SJSA1 (cell line): ENCODE measurements at regions not wholly inside any gene's neighbourhood (a gene's known extent, or its start where the extent isn't known, plus 50 kb on each side); places are given as distances from the start of the nearest gene placed in this dataset.

Source experiments
- DNase-seq, 2 experiments: peaks; one replicate each; pipeline ENCODE4 v3.0.0-alpha.2; 2015 to 2020; ENCODE audit warnings: low spot score in 2 of 2, low read depth in 1 of 2
- H3K27ac ChIP-seq: fragments of 250-450 bp; sonication (Bioruptor Pico); 2 replicates; pipeline ENCODE4 v1.5.1; 2020; ENCODE audit warnings: mild to moderate bottlenecking, moderate library complexity
- H3K27me3 ChIP-seq: fragments of 250-450 bp; sonication (Bioruptor Pico); replicated peaks from 2 replicates; pipeline ENCODE4 v1.5.1; 2020; ENCODE audit warnings: mild to moderate bottlenecking, moderate library complexity
- H3K36me3 ChIP-seq: fragments of 250-450 bp; sonication (Bioruptor Pico); 2 replicates; pipeline ENCODE4 v1.5.1; 2020; ENCODE audit warnings: mild to moderate bottlenecking
- H3K4me1 ChIP-seq: fragments of 250-450 bp; sonication (Bioruptor Pico); replicated peaks from 2 replicates; pipeline ENCODE4 v1.6.1; 2021; ENCODE audit warnings: mild to moderate bottlenecking
- H3K4me3 ChIP-seq: fragments of 250-450 bp; sonication (Bioruptor Pico); 2 replicates; pipeline ENCODE4 v1.5.1; 2020; ENCODE audit warnings: mild to moderate bottlenecking
- H3K9me3 ChIP-seq: fragments of 250-450 bp; sonication (Bioruptor Pico); replicated peaks from 2 replicates; pipeline ENCODE4 v1.5.1; 2020; ENCODE audit warnings: mild to moderate bottlenecking

DNA sequence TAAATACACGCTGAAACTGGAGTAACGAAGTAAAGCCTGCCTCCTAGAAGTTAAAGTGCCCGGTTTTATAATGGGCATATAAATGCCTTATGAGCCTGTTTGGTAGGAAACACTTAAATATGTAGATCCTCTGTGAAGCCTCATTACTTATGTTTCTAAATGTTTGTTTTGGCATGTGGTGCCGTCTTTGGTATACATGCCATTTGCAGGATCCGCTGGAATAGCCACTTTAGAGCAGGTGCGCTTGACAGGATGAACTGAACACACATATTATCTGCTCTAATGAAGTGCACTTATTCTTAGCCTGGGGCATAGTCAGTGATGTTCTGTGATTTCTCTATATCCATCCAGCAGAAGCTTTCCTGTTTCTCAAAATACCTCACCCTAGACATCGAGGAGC is 778.1 kb upstream of the WWC1 start:
- Histone ChIP-seq H3K4me1 (no peaks in the 10 kb centered on the region), H3K9me3 (no peaks in the 10 kb centered on the region), H3K4me3 (no peak overlapping the region), H3K27me3 (peaks cover 8% of the 10 kb centered on the region), H3K36me3 (no peaks in the 10 kb centered on the region), H3K27ac (no peak overlapping the region)
- DNase-seq = no peak

DNA sequence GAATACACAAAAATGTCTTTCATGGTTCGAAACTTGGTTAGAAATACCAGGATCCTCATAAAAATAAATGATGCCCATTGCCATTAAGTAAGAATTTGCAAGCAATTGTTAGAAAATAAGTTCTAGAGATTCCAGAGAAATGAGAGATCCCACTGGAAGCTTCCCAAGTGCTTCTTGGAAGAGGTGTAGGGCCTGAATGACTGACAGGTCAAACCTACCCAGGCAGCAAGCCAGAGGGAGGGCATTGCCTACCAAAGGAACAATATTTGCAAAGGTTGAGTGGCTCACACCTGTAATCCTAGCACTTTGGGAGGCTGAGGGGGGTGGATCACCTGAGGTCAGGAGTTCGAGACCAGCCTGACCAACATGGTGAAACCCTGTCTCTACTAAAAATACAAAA is 777.0 kb upstream of the WWC1 start:
- H3K4me1 ChIP-seq = no peaks in the 10 kb centered on the region
- DNase-seq = no peak
- H3K27me3 ChIP-seq = peaks cover 5% of the 10 kb centered on the region
- H3K9me3 ChIP-seq = no peaks in the 10 kb centered on the region
- no peak overlapping the region for H3K27ac ChIP-seq
- H3K36me3 ChIP-seq = no peaks in the 10 kb centered on the region
- no peak overlapping the region for H3K4me3 ChIP-seq

DNA sequence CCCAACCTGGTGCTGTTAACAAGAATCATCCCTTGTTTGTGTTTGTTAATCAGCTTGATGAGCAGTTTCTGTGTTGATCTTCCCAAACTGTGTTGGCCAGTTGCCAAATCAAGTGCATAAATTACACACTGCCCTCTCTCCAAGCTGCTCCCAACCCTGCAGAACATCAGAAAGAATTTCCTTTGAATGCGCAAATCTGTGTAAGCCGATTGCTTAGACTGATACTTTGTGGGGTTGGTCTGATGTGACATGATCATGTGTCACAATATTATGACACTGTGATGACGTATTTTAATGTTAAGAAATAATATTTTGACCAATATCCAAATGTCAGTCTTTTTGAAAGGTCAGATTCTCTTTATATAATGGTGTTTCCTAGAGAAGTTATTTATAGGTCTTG is 766.4 kb upstream of the WWC1 start:
- Histone ChIP-seq H3K36me3 (no peaks in the 10 kb centered on the region), H3K9me3 (no peaks in the 10 kb centered on the region; the same call in 1 of the 2 replicates), H3K4me3 (no peak overlapping the region), H3K27me3 (peaks cover 2% of the 10 kb centered on the region; the same call in 1 of the 2 replicates), H3K4me1 (no peaks in the 10 kb centered on the region; the same call in 1 of the 2 replicates), H3K27ac (no peak overlapping the region)
- no peak for DNase-seq

- H3K36me3 ChIP-seq = no peaks in the 10 kb centered on the region
- no peak overlapping the region for H3K27ac ChIP-seq
- no peak for DNase-seq
Measured at GRCh38 chr5:167528651-167529050, 762.8 kb upstream of the WWC1 start.

DNA sequence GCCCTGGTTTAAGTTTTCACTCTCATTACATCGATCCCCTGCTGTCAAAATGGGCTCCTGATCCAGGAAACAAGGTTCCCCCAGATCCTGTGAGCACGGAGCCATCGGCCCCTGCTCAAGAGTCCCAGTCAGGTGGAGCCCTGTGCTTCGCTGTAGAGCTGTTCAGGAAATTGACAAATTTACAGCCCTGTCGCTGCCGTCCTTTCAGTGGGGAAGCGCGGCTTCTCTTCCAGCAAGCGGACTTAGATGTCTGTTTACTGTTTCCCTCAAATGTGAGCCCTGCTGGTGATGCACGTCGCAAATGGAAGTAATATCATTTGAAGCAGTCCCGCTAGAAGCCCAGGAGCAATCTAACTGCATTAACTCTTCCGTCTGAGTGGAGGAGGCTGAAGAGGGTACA is 760.9 kb upstream of the WWC1 start:
- no peaks in the 10 kb centered on the region for H3K36me3 ChIP-seq
- H3K4me1 ChIP-seq = no peaks in the 10 kb centered on the region
- no peak for DNase-seq
- no peaks in the 10 kb centered on the region; the same call in 1 of the 2 replicates for H3K27me3 ChIP-seq
- H3K4me3 ChIP-seq = no peak overlapping the region
- no peak overlapping the region for H3K27ac ChIP-seq
- no peaks in the 10 kb centered on the region for H3K9me3 ChIP-seq

More at GRCh38 chr5:167528651-167529050, 762.8 kb upstream of the WWC1 start:
- Histone ChIP-seq H3K27me3 (no peaks in the 10 kb centered on the region; the same call in 1 of the 2 replicates), H3K4me1 (no peaks in the 10 kb centered on the region), H3K9me3 (no peaks in the 10 kb centered on the region), H3K4me3 (no peak overlapping the region)

DNA sequence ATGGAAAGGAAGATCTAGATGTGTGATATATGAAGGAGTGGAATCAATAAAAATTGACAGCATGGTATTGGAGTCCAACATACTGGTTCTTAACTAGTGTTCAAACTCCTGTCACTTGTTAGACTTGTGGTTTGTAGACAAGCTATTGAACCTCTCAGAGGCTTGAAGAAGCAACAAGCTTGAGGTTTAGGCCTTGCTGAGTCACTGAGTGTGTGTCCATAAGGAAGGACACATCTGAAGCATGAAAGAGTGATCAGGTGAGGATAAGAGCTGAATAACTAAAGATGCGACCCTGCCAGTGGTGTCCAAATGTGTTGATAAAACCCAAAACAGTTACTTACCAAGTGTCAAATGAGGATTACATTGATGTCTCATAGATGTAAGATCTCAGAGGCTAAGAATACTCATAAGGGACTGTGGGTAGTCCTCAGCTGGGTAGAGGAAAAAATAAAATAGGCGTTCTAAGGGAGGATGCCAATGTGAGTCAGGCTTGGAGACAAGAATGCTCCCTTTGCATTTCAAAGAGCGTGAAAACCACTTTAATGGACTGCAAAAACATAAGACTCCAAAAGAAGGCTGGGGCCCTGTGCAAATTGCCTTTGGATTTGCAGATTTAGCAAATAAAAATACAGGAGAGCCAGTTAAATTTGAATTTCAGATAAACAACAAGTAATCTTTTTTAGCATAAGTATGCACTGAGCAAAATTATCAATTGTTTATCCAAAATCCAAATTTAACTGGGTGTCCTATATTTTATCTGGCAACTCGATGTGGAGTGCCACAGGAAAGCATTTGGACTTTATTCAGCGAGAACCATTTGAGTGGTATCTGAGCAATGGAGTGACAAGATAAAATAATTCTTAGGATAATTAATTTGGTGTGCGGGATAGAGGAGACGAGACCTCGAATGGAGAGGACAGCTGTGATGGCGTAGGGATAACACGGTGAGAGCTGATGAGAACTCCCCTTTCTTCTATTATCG is 757.3 kb upstream of the WWC1 start:
- Histone ChIP-seq H3K4me1 (no peaks in the 10 kb centered on the region), H3K9me3 (no peaks in the 10 kb centered on the region), H3K27ac (no peak overlapping the region), H3K36me3 (no peaks in the 10 kb centered on the region), H3K27me3 (no peaks in the 10 kb centered on the region; the same call in 1 of the 2 replicates), H3K4me3 (no peak overlapping the region)
- no peak for DNase-seq

GRCh38 chr5:167539747-167540146 is 751.7 kb upstream of the WWC1 start:
- no peak overlapping the region for H3K27ac ChIP-seq
- no peak for DNase-seq
- H3K36me3 ChIP-seq = no peaks in the 10 kb centered on the region
- H3K27me3 ChIP-seq = no peaks in the 10 kb centered on the region
- H3K4me3 ChIP-seq = no peak overlapping the region
- H3K9me3 ChIP-seq = no peaks in the 10 kb centered on the region
- H3K4me1 ChIP-seq = no peaks in the 10 kb centered on the region

DNA sequence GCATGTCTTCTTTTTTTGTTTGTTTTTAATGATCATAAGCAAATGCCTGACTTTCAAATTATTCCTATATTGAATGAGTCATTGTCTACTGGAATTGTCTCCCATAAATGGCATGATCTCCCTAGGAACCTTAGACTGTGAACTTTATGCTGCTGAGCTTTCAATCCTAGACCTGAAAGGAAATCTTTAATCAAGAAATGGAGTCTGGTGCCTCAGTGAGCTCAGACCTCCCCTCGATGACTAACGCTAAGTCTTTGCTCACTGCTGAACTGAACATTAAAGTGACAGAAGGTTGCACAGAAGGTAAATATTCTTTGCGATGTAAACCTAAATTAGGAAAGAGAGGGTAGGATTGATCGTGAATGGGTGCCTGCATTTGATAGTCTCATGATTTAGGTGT is 745.2 kb upstream of the WWC1 start:
- Histone ChIP-seq H3K36me3 (no peaks in the 10 kb centered on the region), H3K4me3 (no peak overlapping the region), H3K4me1 (no peaks in the 10 kb centered on the region), H3K27ac (no peak overlapping the region), H3K27me3 (no peaks in the 10 kb centered on the region), H3K9me3 (no peaks in the 10 kb centered on the region)
- no peak for DNase-seq

DNA sequence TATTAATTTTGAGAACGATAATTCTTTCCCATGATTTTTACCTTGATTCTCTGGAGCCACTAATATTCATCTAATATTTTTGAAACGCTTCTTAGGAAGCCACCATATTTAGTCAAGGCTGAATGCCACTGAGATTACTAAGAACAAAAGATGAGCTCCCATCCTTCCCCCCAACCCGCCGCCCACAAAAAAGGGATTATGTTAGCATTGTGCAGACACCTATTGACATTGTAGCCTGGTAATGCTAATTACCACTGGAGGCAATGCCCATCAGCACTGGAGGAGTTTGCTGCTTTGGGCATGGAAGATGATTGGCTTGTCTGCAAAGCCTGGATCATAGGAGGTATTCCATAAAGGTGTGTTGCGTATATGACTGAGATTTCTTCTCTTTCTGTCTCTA is 739.1 kb upstream of the WWC1 start:
- DNase-seq = no peak
- Histone ChIP-seq H3K4me1 (no peaks in the 10 kb centered on the region), H3K27ac (no peak overlapping the region), H3K36me3 (no peaks in the 10 kb centered on the region), H3K4me3 (no peak overlapping the region), H3K9me3 (no peaks in the 10 kb centered on the region), H3K27me3 (no peaks in the 10 kb centered on the region)

GRCh38 chr5:167553511-167553910 is 737.9 kb upstream of the WWC1 start:
- H3K4me1 ChIP-seq = no peaks in the 10 kb centered on the region
- H3K27ac ChIP-seq = no peak overlapping the region
- no peaks in the 10 kb centered on the region for H3K36me3 ChIP-seq
- no peak for DNase-seq
- H3K4me3 ChIP-seq = no peak overlapping the region
- H3K9me3 ChIP-seq = no peaks in the 10 kb centered on the region
- H3K27me3 ChIP-seq = no peaks in the 10 kb centered on the region

DNA sequence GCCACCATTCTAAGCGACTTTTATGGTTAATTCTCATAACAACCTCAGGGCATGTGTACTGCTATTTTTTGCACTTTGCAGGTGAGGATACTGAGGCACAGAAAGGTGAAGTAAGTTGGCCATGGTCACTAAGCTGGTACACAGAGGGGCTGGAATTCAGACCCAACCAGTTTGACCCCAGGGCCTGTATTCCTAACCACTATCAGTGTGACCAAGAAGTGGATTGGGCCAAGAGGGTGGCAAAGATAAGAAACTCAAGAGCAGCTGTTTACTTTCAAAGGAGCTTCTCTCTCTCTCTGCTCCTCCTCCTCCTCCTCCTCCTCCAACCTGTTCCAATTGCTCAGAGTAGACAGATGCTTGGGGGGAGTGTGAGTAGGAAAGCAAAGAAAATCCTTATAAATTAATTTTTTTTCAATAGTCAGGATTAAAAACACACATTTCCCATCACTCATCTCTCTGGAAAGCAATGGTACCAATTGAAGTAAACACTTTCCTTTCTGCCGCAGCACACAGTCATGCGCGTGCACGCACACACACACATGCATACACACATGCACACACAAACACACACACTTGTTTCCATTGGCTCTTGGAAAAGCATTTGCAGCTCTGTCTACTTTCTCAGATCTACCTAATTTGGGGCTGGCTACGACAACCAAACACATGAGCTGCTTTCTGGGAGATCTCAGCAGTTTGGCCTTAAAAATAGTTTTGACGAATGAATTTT is 736.7 kb upstream of the WWC1 start:
- Histone ChIP-seq H3K4me3 (no peak overlapping the region), H3K27me3 (no peaks in the 10 kb centered on the region), H3K36me3 (no peaks in the 10 kb centered on the region), H3K9me3 (no peaks in the 10 kb centered on the region), H3K27ac (no peak overlapping the region), H3K4me1 (no peaks in the 10 kb centered on the region)
- DNase-seq = no peak

GRCh38 chr5:167555565-167556166 is 735.8 kb upstream of the WWC1 start:
- Histone ChIP-seq H3K9me3 (no peaks in the 10 kb centered on the region), H3K4me3 (no peak overlapping the region), H3K27ac (no peak overlapping the region), H3K27me3 (no peaks in the 10 kb centered on the region), H3K36me3 (no peaks in the 10 kb centered on the region), H3K4me1 (no peaks in the 10 kb centered on the region)
- no peak for DNase-seq

DNA sequence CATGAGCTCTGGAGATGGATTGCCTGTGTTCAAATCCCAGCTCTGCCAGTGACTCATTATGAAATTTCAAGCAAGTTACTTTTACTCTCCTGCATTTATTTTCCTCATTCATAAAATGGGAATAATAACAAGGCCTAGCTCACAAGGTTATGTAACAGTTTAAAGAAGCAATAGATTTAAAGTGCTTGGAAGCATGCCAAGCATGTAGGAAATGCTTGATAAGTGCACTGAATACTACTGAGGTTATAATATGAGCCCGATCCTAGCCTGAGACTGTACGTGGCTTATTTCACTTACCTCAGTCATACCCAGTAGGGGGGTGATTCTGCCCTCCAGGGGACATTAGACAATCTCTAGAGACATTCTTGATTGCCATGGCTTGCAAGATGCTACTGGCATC is 734.1 kb upstream of the WWC1 start:
- no peak overlapping the region for H3K27ac ChIP-seq
- no peaks in the 10 kb centered on the region for H3K36me3 ChIP-seq
- DNase-seq = no peak
- no peaks in the 10 kb centered on the region for H3K4me1 ChIP-seq
- H3K4me3 ChIP-seq = no peak overlapping the region
- no peaks in the 10 kb centered on the region for H3K27me3 ChIP-seq
- no peaks in the 10 kb centered on the region for H3K9me3 ChIP-seq

- Histone ChIP-seq H3K4me1 (no peaks in the 10 kb centered on the region), H3K4me3 (no peak overlapping the region), H3K27me3 (no peaks in the 10 kb centered on the region), H3K36me3 (no peaks in the 10 kb centered on the region), H3K9me3 (no peaks in the 10 kb centered on the region), H3K27ac (no peak overlapping the region)
- DNase-seq = no peak
Measured at GRCh38 chr5:167561796-167562195, 729.6 kb upstream of the WWC1 start.
